Thyroid gland (tissue), 4 donors: ENCODE measurements at regions not wholly inside any gene's neighbourhood (a gene's known extent, or its start where the extent isn't known, plus 50 kb on each side); places are given as distances from the start of the nearest gene placed in this dataset.

Experiments used
- DNase-seq, 2 donors: peaks; one replicate each; pipeline ENCODE4 v3.0.0-alpha.2; 2019
- H3K27ac ChIP-seq, 3 donors: fragments of 200-600 bp; sonication (generic); 1 replicate in 2 of 3; 2 replicates in 1 of 3; pipeline ENCODE4 v1.5.1; 2016 to 2019; ENCODE audit warnings: mild to moderate bottlenecking in 1 of 3, moderate library complexity in 1 of 3
- H3K27me3 ChIP-seq: fragments of 200-600 bp; sonication (generic); one replicate; pipeline ENCODE4 v1.5.1; 2019
- H3K36me3 ChIP-seq, 2 donors: fragments of 200-600 bp; sonication (generic); one replicate each; pipeline ENCODE4 v1.5.1; 2016 to 2019
- H3K4me1 ChIP-seq, 2 donors: fragments of 200-600 bp; sonication (generic); one replicate each; pipeline ENCODE4 v1.5.1; 2017 to 2019
- H3K4me3 ChIP-seq, 3 donors: fragments of 200-600 bp; sonication (generic); replicated peaks in 1 of 3; 1 replicate in 2 of 3; 2 replicates in 1 of 3; pipeline ENCODE4 v1.5.1; 2016; ENCODE audit warnings: mild to moderate bottlenecking in 1 of 3
- H3K9me3 ChIP-seq: fragments of 200-600 bp; sonication (generic); one replicate; pipeline ENCODE4 v1.5.1; 2017
- POLR2A ChIP-seq, 2 donors: fragments of 450-650 bp; IDR thresholded peaks; one replicate each; pipeline ENCODE4 v1.6.1; 2017; ENCODE audit warnings: antibody characterized with exemption in 2 of 2, mild to moderate bottlenecking in 2 of 2, moderate library complexity in 1 of 2
- WGBS, 2 donors: methylation state at CpG; one replicate each; pipeline ENCODE4 v1.1.5; 2017; 5-methylcytosine and 5-hydroxymethylcytosine counted together
- intact Hi-C: fragments of 100-400 bp; cut with DNase I; formaldehyde crosslinking; loops from one replicate; pipeline ENCODE4 v1.15.1; 2023
- TF ChIP-seq, protein P1 (sequence below), 6 experiments: fragments of 200-600 bp in 3 of 6; fragments of 450-650 bp in 3 of 6; sonication (generic) in 3 of 6; IDR thresholded peaks; one replicate each; pipeline ENCODE4 v1.5.1; 2016 to 2019; ENCODE audit warnings: antibody characterized with exemption in 6 of 6, mild to moderate bottlenecking in 2 of 6, inconsistent platforms in 1 of 6, moderate library complexity in 1 of 6

- Histone ChIP-seq H3K27ac (no peak overlapping the region), H3K36me3 (no peaks in the 10 kb centered on the region), H3K4me3 (no peak overlapping the region), H3K27me3 (no peaks in the 10 kb centered on the region), H3K9me3 (no peaks in the 10 kb centered on the region), H3K4me1 (no peaks in the 10 kb centered on the region)
- intact Hi-C loops: no loop called here
- TF ChIP-seq, protein P1, sequence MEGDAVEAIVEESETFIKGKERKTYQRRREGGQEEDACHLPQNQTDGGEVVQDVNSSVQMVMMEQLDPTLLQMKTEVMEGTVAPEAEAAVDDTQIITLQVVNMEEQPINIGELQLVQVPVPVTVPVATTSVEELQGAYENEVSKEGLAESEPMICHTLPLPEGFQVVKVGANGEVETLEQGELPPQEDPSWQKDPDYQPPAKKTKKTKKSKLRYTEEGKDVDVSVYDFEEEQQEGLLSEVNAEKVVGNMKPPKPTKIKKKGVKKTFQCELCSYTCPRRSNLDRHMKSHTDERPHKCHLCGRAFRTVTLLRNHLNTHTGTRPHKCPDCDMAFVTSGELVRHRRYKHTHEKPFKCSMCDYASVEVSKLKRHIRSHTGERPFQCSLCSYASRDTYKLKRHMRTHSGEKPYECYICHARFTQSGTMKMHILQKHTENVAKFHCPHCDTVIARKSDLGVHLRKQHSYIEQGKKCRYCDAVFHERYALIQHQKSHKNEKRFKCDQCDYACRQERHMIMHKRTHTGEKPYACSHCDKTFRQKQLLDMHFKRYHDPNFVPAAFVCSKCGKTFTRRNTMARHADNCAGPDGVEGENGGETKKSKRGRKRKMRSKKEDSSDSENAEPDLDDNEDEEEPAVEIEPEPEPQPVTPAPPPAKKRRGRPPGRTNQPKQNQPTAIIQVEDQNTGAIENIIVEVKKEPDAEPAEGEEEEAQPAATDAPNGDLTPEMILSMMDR (IDR thresholded peaks at IDR 0.05): no peak
- no peak for TF ChIP-seq POLR2A (IDR thresholded peaks at IDR 0.05)
- no peak for DNase-seq
Observed at GRCh38 chr4:35754047-35754446, 490.3 kb downstream of the ARAP2 start.

- no peak for DNase-seq
- H3K27ac ChIP-seq: no peak overlapping the region
- no peaks in the 10 kb centered on the region for H3K9me3 ChIP-seq
- no peaks in the 10 kb centered on the region for H3K36me3 ChIP-seq
- TF ChIP-seq, protein P1 (IDR thresholded peaks at IDR 0.05): no peak
- no peak for TF ChIP-seq POLR2A (IDR thresholded peaks at IDR 0.05)
- intact Hi-C loops: no loop called here
- H3K4me3 ChIP-seq: no peak overlapping the region
- WGBS, 2 donors: 59 to 60% methylated on average over 1 of the region's 1 CpG
- no peaks in the 10 kb centered on the region for H3K27me3 ChIP-seq
- H3K4me1 ChIP-seq: no peaks in the 10 kb centered on the region
Observed at GRCh38 chr4:35757836-35758235, 486.5 kb downstream of the ARAP2 start.

GRCh38 chr4:35760807-35761206, 483.5 kb downstream of the ARAP2 start:
- no peak overlapping the region for H3K4me3 ChIP-seq
- H3K4me1 ChIP-seq: no peaks in the 10 kb centered on the region
- DNase-seq: no peak
- H3K27ac ChIP-seq: no peak overlapping the region
- TF ChIP-seq, protein P1 (IDR thresholded peaks at IDR 0.05): no peak
- TF ChIP-seq POLR2A (IDR thresholded peaks at IDR 0.05): no peak
- no peaks in the 10 kb centered on the region for H3K9me3 ChIP-seq
- no peaks in the 10 kb centered on the region for H3K36me3 ChIP-seq
- intact Hi-C loops: no loop called here
- H3K27me3 ChIP-seq: no peaks in the 10 kb centered on the region
- WGBS, 2 donors: 63 to 87% methylated on average over 4 of the region's 4 CpGs

GRCh38 chr4:35771571-35771970, 472.7 kb downstream of the ARAP2 start:
- 66 to 68% methylated on average over 2 of the region's 2 CpGs for WGBS, 2 donors
- H3K27me3 ChIP-seq: no peaks in the 10 kb centered on the region
- H3K4me1 ChIP-seq: no peaks in the 10 kb centered on the region
- DNase-seq: no peak
- H3K4me3 ChIP-seq: no peak overlapping the region
- TF ChIP-seq POLR2A (IDR thresholded peaks at IDR 0.05): no peak
- TF ChIP-seq, protein P1 (IDR thresholded peaks at IDR 0.05): no peak
- intact Hi-C loops: no loop called here
- H3K9me3 ChIP-seq: no peaks in the 10 kb centered on the region
- no peaks in the 10 kb centered on the region for H3K36me3 ChIP-seq
- H3K27ac ChIP-seq: no peak overlapping the region

DNA sequence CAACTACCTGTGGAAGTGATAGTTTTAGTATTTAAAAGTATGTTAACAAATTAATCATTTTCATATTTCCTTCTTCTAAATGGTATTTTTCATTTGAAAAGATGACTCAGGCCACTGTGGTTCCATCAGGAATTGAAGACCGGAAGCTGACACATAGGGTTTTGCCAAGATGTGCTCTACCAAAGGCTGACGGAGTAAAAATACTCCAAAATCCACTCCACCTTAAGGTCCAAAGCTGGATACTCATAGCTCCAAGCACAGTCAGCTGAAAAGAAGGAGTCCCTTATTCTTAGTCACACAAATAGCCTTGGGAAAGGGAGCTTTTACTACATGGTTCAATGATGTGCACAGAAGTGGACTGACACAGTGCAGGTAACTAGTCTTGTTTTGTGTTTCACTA, 472.0 kb downstream of the ARAP2 start:
- TF ChIP-seq, protein P1 (IDR thresholded peaks at IDR 0.05): no peak
- no peak for TF ChIP-seq POLR2A (IDR thresholded peaks at IDR 0.05)
- Histone ChIP-seq H3K4me1 (no peaks in the 10 kb centered on the region), H3K27me3 (no peaks in the 10 kb centered on the region), H3K36me3 (no peaks in the 10 kb centered on the region), H3K9me3 (no peaks in the 10 kb centered on the region), H3K4me3 (no peak overlapping the region), H3K27ac (no peak overlapping the region)
- no peak for DNase-seq
- WGBS, 2 donors: 88 to 93% methylated on average over 2 of the region's 2 CpGs
- intact Hi-C loops: no loop called here
